ENCODE measurements at regions not wholly inside any gene's neighbourhood (a gene's known extent, or its start where the extent isn't known, plus 50 kb on each side); places are given as distances from the start of the nearest gene placed in this dataset.
A peak's percentile ranks its signal among the peaks of the same experiment; 100 is the strongest.

DNA sequence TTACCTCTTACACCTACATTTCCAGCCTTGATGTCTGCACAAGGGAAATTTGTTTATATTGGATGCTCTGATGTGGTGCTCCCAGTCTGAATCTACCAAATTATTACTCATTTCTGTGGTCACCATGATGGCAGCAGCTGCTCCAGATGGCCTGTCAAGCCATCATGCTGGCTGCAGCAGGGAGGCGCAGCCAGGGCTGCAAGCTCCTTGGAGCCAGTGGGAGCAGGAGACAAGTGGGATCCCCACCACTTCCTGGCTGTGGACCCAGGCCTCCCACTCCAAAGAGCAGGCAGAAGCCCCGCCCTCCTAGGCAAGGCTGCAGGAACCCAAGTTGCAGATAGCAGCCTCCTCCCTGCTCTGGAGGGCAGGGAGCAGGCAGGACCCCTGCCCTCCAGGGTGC lies 241.1 kb upstream of the ATP10B start:
- peak; percentile 47 for DNase-seq
- no peak overlapping the region for H3K27ac ChIP-seq
- peaks cover 0 to 12% (median 0%) of the 10 kb centered on the region in 8 donors for H3K9me3 ChIP-seq
- intact Hi-C loops (cut with DNase I; ENCODE audit: low total_unique reads) = no loop called here
- 69 to 100% (median 81%) methylated on average over 1 to 2 of the region's 2 CpGs for WGBS, 5 donors
- no peaks in the 10 kb centered on the region for H3K36me3 ChIP-seq
- TF ChIP-seq POLR2AphosphoS5 (IDR thresholded peaks at IDR 0.05) (no peak), POLR2A (IDR thresholded peaks at IDR 0.05) (no peak)
- TF ChIP-seq, protein P1, sequence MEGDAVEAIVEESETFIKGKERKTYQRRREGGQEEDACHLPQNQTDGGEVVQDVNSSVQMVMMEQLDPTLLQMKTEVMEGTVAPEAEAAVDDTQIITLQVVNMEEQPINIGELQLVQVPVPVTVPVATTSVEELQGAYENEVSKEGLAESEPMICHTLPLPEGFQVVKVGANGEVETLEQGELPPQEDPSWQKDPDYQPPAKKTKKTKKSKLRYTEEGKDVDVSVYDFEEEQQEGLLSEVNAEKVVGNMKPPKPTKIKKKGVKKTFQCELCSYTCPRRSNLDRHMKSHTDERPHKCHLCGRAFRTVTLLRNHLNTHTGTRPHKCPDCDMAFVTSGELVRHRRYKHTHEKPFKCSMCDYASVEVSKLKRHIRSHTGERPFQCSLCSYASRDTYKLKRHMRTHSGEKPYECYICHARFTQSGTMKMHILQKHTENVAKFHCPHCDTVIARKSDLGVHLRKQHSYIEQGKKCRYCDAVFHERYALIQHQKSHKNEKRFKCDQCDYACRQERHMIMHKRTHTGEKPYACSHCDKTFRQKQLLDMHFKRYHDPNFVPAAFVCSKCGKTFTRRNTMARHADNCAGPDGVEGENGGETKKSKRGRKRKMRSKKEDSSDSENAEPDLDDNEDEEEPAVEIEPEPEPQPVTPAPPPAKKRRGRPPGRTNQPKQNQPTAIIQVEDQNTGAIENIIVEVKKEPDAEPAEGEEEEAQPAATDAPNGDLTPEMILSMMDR (IDR thresholded peaks at IDR 0.05 in 8 of 11, conservative IDR thresholded peaks at IDR 0.05 in 3 of 11) = no peak
- H3K27me3 ChIP-seq (replicated peaks in 1 of 7) = no peaks in the 10 kb centered on the region
- no peak overlapping the region for H3K4me3 ChIP-seq
- no peaks in the 10 kb centered on the region for H3K4me1 ChIP-seq

DNA sequence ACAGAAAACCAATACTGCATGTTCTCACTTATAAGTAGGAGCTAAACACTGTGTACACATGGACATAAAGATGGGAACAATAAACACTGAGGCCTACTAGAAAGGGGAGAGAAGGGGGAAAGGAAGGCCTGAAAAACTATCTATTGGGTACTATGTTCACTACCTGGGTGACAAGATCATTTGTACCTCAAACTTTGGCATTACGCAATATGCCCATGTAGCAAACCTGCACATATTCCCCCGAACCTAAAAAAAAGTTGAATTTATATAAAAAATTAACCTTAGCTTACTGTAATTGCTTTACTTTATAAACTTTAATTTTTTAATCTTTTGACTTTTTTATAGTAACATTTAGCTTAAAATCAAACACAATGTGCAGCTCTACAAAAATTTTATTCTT lies 237.6 kb upstream of the ATP10B start:
- DNase-seq = no peak
- H3K36me3 ChIP-seq = no peaks in the 10 kb centered on the region
- H3K4me1 ChIP-seq = no peaks in the 10 kb centered on the region
- H3K27ac ChIP-seq = no peak overlapping the region
- H3K9me3 ChIP-seq = peaks cover 0 to 12% (median 0%) of the 10 kb centered on the region in 8 donors
- intact Hi-C loops (cut with DNase I; ENCODE audit: low total_unique reads) = no loop called here
- 92 to 100% (median 97%) methylated on average over 2 of the region's 2 CpGs for WGBS, 5 donors
- TF ChIP-seq POLR2A (IDR thresholded peaks at IDR 0.05) (no peak), POLR2AphosphoS5 (IDR thresholded peaks at IDR 0.05) (no peak)
- TF ChIP-seq, protein P1 (IDR thresholded peaks at IDR 0.05 in 8 of 11, conservative IDR thresholded peaks at IDR 0.05 in 3 of 11) = no peak
- H3K4me3 ChIP-seq = no peak overlapping the region
- H3K27me3 ChIP-seq (replicated peaks in 1 of 7) = no peaks in the 10 kb centered on the region

DNA sequence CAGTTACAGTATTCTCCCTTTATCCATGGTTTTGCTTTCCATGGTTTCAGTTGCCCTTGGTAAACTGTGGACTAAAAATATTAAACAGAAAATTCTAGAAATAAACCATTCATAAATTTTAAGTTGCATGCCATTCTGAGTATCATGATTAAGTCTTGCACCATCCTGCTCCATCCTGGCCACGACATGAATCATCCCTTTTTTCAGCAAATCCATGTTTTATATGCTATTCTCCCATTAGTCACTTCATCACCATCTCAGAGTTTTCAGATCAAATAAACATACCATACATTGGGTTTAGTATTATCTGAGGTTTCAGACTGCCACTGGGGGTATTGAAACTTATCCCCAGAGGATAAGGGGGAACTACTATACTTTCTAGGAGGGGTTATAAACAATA lies 234.4 kb upstream of the ATP10B start:
- intact Hi-C loops (cut with DNase I; ENCODE audit: low total_unique reads) = no loop called here
- Histone ChIP-seq H3K4me1 (no peaks in the 10 kb centered on the region), H3K36me3 (no peaks in the 10 kb centered on the region), H3K9me3 (peaks cover 0 to 6% (median 0%) of the 10 kb centered on the region in 8 donors), H3K27ac (no peak overlapping the region), H3K27me3 (replicated peaks in 1 of 7) (no peaks in the 10 kb centered on the region), H3K4me3 (no peak overlapping the region)
- TF ChIP-seq POLR2AphosphoS5 (IDR thresholded peaks at IDR 0.05) (no peak), POLR2A (IDR thresholded peaks at IDR 0.05) (no peak)
- TF ChIP-seq, protein P1 (IDR thresholded peaks at IDR 0.05 in 8 of 11, conservative IDR thresholded peaks at IDR 0.05 in 3 of 11) = no peak
- no peak for DNase-seq
- WGBS, 5 donors = 50 to 86% (median 51%) methylated on average over 1 of the region's 1 CpG

DNA sequence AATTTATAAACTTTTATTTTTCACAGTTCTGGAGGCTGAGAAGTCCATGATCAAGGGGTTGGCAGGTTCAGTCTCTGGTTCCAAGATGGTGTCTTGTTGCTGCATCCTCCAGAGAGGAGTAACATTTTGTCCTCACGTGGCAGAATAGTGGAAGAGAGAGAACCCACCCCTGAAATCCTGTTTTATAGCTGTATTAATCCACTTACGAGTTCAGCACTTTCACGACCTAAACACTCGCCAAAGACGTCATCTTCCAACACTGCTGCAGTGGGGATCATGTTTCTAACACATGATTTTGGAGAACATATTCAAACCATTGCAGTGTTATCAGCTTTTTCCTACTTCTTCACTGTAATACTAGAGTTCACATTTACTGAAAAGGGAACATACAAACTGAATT lies 233.0 kb upstream of the ATP10B start:
- intact Hi-C loops (cut with DNase I; ENCODE audit: low total_unique reads) = no loop called here
- no peaks in the 10 kb centered on the region for H3K27me3 ChIP-seq (replicated peaks in 1 of 7)
- peaks cover 0 to 6% (median 0%) of the 10 kb centered on the region in 8 donors for H3K9me3 ChIP-seq
- WGBS, 5 donors = 73 to 83% (median 76%) methylated on average over 5 of the region's 5 CpGs
- H3K27ac ChIP-seq = no peak overlapping the region
- H3K4me3 ChIP-seq = no peak overlapping the region
- TF ChIP-seq, protein P1 (IDR thresholded peaks at IDR 0.05 in 8 of 11, conservative IDR thresholded peaks at IDR 0.05 in 3 of 11) = no peak
- TF ChIP-seq POLR2AphosphoS5 (IDR thresholded peaks at IDR 0.05) = no peak
- no peak for TF ChIP-seq POLR2A (IDR thresholded peaks at IDR 0.05)
- DNase-seq = no peak
- H3K36me3 ChIP-seq = no peaks in the 10 kb centered on the region
- no peaks in the 10 kb centered on the region for H3K4me1 ChIP-seq

Data from spleen (tissue), 11 donors.